HG02610 (cell line): ENCODE measurements at regions not wholly inside any gene's neighbourhood (a gene's known extent, or its start where the extent isn't known, plus 50 kb on each side); places are given as distances from the start of the nearest gene placed in this dataset.
"Not testable (repeated sequence)": the region's sequence is repeated elsewhere in the genome, so short reads cannot be mapped to it uniquely, and the experiment has no call there.

Source experiments
- ATAC-seq: cut with Tn5 transposase; IDR thresholded peaks from one replicate; pipeline ENCODE4 v1.9.1; 2021; ENCODE audit warnings: mild to moderate bottlenecking, moderate library complexity; ENCODE audit not compliant: unreplicated experiment

- ATAC-seq: no peak
Observed at GRCh38 chr6:164741938-164742451, 567.4 kb downstream of the C6orf118 start.

GRCh38 chr6:164736090-164736489, 573.3 kb downstream of the C6orf118 start:
- ATAC-seq: not testable (repeated sequence)

- no peak for ATAC-seq
Observed at GRCh38 chr6:164731539-164731938, 577.9 kb downstream of the C6orf118 start.

- no peak for ATAC-seq
Observed at GRCh38 chr6:164721460-164721859, 587.9 kb downstream of the C6orf118 start.

GRCh38 chr6:164700497-164700896, 608.9 kb downstream of the C6orf118 start:
- ATAC-seq: no peak

GRCh38 chr6:164695896-164696295, 613.5 kb downstream of the C6orf118 start:
- ATAC-seq: no peak

- ATAC-seq: no peak
Observed at GRCh38 chr6:164694386-164694785, 615.0 kb downstream of the C6orf118 start.

- ATAC-seq: no peak
Observed at GRCh38 chr6:164693944-164694343, 615.5 kb downstream of the C6orf118 start.

GRCh38 chr6:164692772-164693510, 616.5 kb downstream of the C6orf118 start:
- no peak for ATAC-seq

GRCh38 chr6:164690702-164691500, 618.5 kb downstream of the C6orf118 start:
- no peak for ATAC-seq

GRCh38 chr6:164690241-164690640, 619.2 kb downstream of the C6orf118 start:
- ATAC-seq: no peak

- no peak for ATAC-seq
Observed at GRCh38 chr6:164665328-164665727, 644.1 kb downstream of the C6orf118 start.

GRCh38 chr6:164663634-164664033, 645.8 kb downstream of the C6orf118 start:
- no peak for ATAC-seq

GRCh38 chr6:164661716-164662115, 647.7 kb downstream of the C6orf118 start:
- no peak for ATAC-seq

- no peak for ATAC-seq
Observed at GRCh38 chr6:164660781-164661180, 648.6 kb downstream of the C6orf118 start.

- no peak for ATAC-seq
Observed at GRCh38 chr6:164640956-164641355, 668.4 kb downstream of the C6orf118 start.

GRCh38 chr6:164628302-164628931, 681.0 kb downstream of the C6orf118 start:
- ATAC-seq: no peak

GRCh38 chr6:164616917-164617524, 692.4 kb downstream of the C6orf118 start:
- ATAC-seq: no peak

- ATAC-seq: no peak
Observed at GRCh38 chr6:164612751-164613150, 696.7 kb downstream of the C6orf118 start.

- ATAC-seq: not testable (repeated sequence)
Observed at GRCh38 chr6:164610859-164611258, 698.5 kb downstream of the C6orf118 start.

GRCh38 chr6:164602415-164602814, 707.0 kb downstream of the C6orf118 start:
- ATAC-seq: not testable (repeated sequence)
